ENCODE measurements at regions not wholly inside any gene's neighbourhood (a gene's known extent, or its start where the extent isn't known, plus 50 kb on each side); places are given as distances from the start of the nearest gene placed in this dataset.
A peak's percentile ranks its signal among the peaks of the same experiment; 100 is the strongest.
"Not testable (repeated sequence)": the region's sequence is repeated elsewhere in the genome, so short reads cannot be mapped to it uniquely, and the experiment has no call there.

- H3K4me3 ChIP-seq; H3K4me1 ChIP-seq (replicated peaks in 1 of 2); in situ Hi-C loops (cut with MboI; ENCODE audit: low pct_unique_long_range_greater_than_20kb in 2 of 9, low sequenced_read_pairs in 9 of 9, unreplicated experiment in 9 of 9); H3K27ac ChIP-seq; ATAC-seq (replicated peaks in 6 of 8): not testable (repeated sequence)
- no CpG with 5 or more reads among the region's 2 CpGs for WGBS, 10 experiments
These were observed 980.7 kb downstream of the LTN1 start for GRCh38 chr21:28011970-28012369.

- WGBS, 10 experiments = 44 to 74% (median 54%) methylated on average over 1 to 3 of the region's 3 CpGs; no CpG with 5 or more reads in 5 of the 10 experiments
- in situ Hi-C loops (cut with MboI; ENCODE audit: low pct_unique_long_range_greater_than_20kb in 2 of 9, low sequenced_read_pairs in 9 of 9, unreplicated experiment in 9 of 9); H3K27ac ChIP-seq; H3K4me1 ChIP-seq (replicated peaks in 1 of 2); H3K4me3 ChIP-seq; ATAC-seq (replicated peaks in 6 of 8): not testable (repeated sequence)
These were observed 984.4 kb downstream of the LTN1 start for GRCh38 chr21:28008245-28008644.

GRCh38 chr21:28003627-28004026 lies 989.0 kb downstream of the LTN1 start:
- ATAC-seq (replicated peaks in 6 of 8); H3K27ac ChIP-seq; H3K4me3 ChIP-seq; H3K4me1 ChIP-seq (replicated peaks in 1 of 2); in situ Hi-C loops (cut with MboI; ENCODE audit: low pct_unique_long_range_greater_than_20kb in 2 of 9, low sequenced_read_pairs in 9 of 9, unreplicated experiment in 9 of 9): not testable (repeated sequence)
- WGBS, 10 experiments = no CpG with 5 or more reads among the region's 2 CpGs

DNA sequence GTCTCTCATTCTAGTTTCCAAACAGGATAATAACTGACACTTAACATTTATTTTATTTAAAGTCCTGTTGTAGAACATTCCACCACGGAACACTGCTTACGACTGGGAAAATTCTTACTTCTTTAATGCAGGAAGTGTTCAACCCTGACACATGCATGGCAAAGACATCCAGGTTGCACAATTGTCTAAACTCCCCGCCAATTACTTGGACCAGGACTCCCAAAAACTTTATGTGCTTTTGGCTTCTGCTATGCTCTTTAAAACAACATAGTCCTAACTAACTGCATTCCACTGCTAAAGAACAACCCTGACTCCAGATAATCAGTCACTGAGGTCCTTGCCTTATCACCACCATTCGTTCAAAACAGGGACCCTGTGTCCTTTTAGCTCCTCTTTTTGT lies 995.8 kb downstream of the LTN1 start:
- 26 to 90% (median 80%) methylated on average over 1 to 4 of the region's 4 CpGs; no CpG with 5 or more reads in 3 of the 10 experiments for WGBS, 10 experiments
- H3K4me3 ChIP-seq; H3K27ac ChIP-seq; H3K4me1 ChIP-seq (replicated peaks in 1 of 2); in situ Hi-C loops (cut with MboI; ENCODE audit: low pct_unique_long_range_greater_than_20kb in 2 of 9, low sequenced_read_pairs in 9 of 9, unreplicated experiment in 9 of 9); ATAC-seq (replicated peaks in 6 of 8): not testable (repeated sequence)

- H3K4me3 ChIP-seq; H3K27ac ChIP-seq; in situ Hi-C loops (cut with MboI; ENCODE audit: low pct_unique_long_range_greater_than_20kb in 2 of 9, low sequenced_read_pairs in 9 of 9, unreplicated experiment in 9 of 9); H3K4me1 ChIP-seq (replicated peaks in 1 of 2): not testable (repeated sequence)
- peak in 1 of 8 experiments; percentile 49 for ATAC-seq (replicated peaks in 6 of 8)
- 0 to 100% (median 78%) methylated on average over 1 to 2 of the region's 2 CpGs; no CpG with 5 or more reads in 2 of the 10 experiments for WGBS, 10 experiments
These were observed 1007.9 kb downstream of the LTN1 start for GRCh38 chr21:27984663-27985325.

- H3K27ac ChIP-seq; ATAC-seq (replicated peaks in 6 of 8); H3K4me1 ChIP-seq (replicated peaks in 1 of 2); H3K4me3 ChIP-seq; in situ Hi-C loops (cut with MboI; ENCODE audit: low pct_unique_long_range_greater_than_20kb in 2 of 9, low sequenced_read_pairs in 9 of 9, unreplicated experiment in 9 of 9): not testable (repeated sequence)
These were observed 1012.6 kb upstream of the ADAMTS5 start for GRCh38 chr21:27979446-27979845.

GRCh38 chr21:27975514-27975913 lies 1008.6 kb upstream of the ADAMTS5 start:
- 57 to 100% (median 79%) methylated on average over 1 to 2 of the region's 2 CpGs; no CpG with 5 or more reads in 1 of the 10 experiments for WGBS, 10 experiments
- Histone ChIP-seq H3K4me3 (no peak overlapping the region), H3K27ac (no peak overlapping the region), H3K4me1 (replicated peaks in 1 of 2) (no peaks in the 10 kb centered on the region)
- no peak for ATAC-seq (replicated peaks in 6 of 8)
- in situ Hi-C loops (cut with MboI; ENCODE audit: low pct_unique_long_range_greater_than_20kb in 2 of 9, low sequenced_read_pairs in 9 of 9, unreplicated experiment in 9 of 9) = no loop called here

GRCh38 chr21:27974152-27974551 lies 1007.3 kb upstream of the ADAMTS5 start:
- in situ Hi-C loops (cut with MboI; ENCODE audit: low pct_unique_long_range_greater_than_20kb in 2 of 9, low sequenced_read_pairs in 9 of 9, unreplicated experiment in 9 of 9) = not testable (repeated sequence)
- WGBS, 10 experiments = 50 to 100% (median 86%) methylated on average over 1 of the region's 1 CpG; no CpG with 5 or more reads in 5 of the 10 experiments

GRCh38 chr21:27968240-27968639 lies 1001.4 kb upstream of the ADAMTS5 start:
- ATAC-seq (replicated peaks in 6 of 8) = peak in 2 of 8 experiments; percentile 61 to 79
- in situ Hi-C loops (cut with MboI; ENCODE audit: low pct_unique_long_range_greater_than_20kb in 2 of 9, low sequenced_read_pairs in 9 of 9, unreplicated experiment in 9 of 9); H3K4me3 ChIP-seq; H3K4me1 ChIP-seq (replicated peaks in 1 of 2); H3K27ac ChIP-seq: not testable (repeated sequence)

More at GRCh38 chr21:27974152-27974551, 1007.3 kb upstream of the ADAMTS5 start:
- ATAC-seq (replicated peaks in 6 of 8); H3K27ac ChIP-seq; H3K4me3 ChIP-seq; H3K4me1 ChIP-seq (replicated peaks in 1 of 2): not testable (repeated sequence)

- ATAC-seq (replicated peaks in 6 of 8) = peak in 3 of 8 experiments; percentile 79 to 93 (median 90)
- H3K27ac ChIP-seq = no peak overlapping the region
- in situ Hi-C loops (cut with MboI; ENCODE audit: low pct_unique_long_range_greater_than_20kb in 2 of 9, low sequenced_read_pairs in 9 of 9, unreplicated experiment in 9 of 9) = no loop called here
- H3K4me3 ChIP-seq = no peak overlapping the region
- 0 to 94% (median 55%) methylated on average over 1 to 3 of the region's 3 CpGs; no CpG with 5 or more reads in 4 of the 10 experiments for WGBS, 10 experiments
- H3K4me1 ChIP-seq (replicated peaks in 1 of 2) = no peaks in the 10 kb centered on the region
These were observed 987.8 kb upstream of the ADAMTS5 start for GRCh38 chr21:27954543-27955165.

DNA sequence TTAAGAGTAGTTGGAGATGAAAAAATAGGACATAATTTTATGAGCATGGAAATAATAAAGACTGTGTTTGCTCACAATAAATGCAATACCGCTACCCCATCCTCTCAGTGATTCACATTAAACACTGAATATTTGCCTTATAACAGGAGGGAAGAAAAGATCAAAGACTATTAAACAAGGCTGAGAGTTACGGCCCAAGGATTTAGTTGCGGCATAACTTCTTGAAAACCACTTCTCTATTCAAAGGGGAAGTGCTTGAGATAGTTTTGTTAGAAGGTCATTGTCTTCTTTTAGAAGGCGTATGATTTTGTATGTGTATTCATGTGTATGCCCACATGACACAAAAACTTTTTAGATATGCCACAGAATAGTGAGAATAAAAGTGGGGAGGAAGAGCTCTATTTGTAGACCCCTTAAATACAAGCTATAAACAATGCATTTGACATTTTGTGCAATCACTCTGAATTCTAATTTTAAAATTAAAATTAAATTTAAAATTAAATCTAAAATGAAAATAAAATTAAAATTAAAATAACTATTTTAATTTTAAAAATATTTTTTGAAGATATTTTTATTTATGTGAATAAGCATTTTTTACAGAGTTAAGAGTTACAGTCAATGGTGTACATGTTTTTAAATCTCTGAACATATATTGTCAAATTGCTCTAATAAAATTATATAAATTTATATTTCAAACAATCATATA lies 986.6 kb upstream of the ADAMTS5 start:
- 61 to 100% (median 95%) methylated on average over 1 to 4 of the region's 4 CpGs for WGBS, 10 experiments
- Histone ChIP-seq H3K4me1 (replicated peaks in 1 of 2) (no peaks in the 10 kb centered on the region), H3K27ac (no peak overlapping the region), H3K4me3 (no peak overlapping the region)
- no peak for ATAC-seq (replicated peaks in 6 of 8)
- in situ Hi-C loops (cut with MboI; ENCODE audit: low pct_unique_long_range_greater_than_20kb in 2 of 9, low sequenced_read_pairs in 9 of 9, unreplicated experiment in 9 of 9) = no loop called here

DNA sequence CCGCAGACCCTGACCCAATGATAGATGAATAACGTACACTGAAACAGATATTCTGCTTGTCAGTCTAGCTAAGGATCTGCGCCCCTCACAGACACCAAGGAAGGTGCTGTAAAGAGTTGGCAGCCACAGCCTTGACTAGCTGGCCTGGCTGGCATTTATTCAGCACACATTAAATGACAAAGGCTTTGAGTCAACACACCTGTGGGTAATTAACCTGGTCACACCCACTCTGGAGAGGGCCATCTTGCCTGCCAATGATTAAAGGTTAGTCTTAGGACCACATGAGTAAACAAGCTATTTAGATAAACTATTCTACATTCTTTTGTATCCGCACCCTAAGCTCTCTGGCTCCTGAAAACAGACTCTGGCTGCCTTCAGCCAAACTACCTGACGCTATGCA lies 982.2 kb upstream of the ADAMTS5 start:
- 70 to 100% (median 93%) methylated on average over 1 to 3 of the region's 5 CpGs; no CpG with 5 or more reads in 3 of the 10 experiments for WGBS, 10 experiments
- in situ Hi-C loops (cut with MboI; ENCODE audit: low pct_unique_long_range_greater_than_20kb in 2 of 9, low sequenced_read_pairs in 9 of 9, unreplicated experiment in 9 of 9); H3K27ac ChIP-seq; H3K4me1 ChIP-seq (replicated peaks in 1 of 2); H3K4me3 ChIP-seq; ATAC-seq (replicated peaks in 6 of 8): not testable (repeated sequence)

- WGBS, 10 experiments = no CpG with 5 or more reads among the region's 1 CpG
- H3K4me3 ChIP-seq; H3K4me1 ChIP-seq (replicated peaks in 1 of 2); H3K27ac ChIP-seq; in situ Hi-C loops (cut with MboI; ENCODE audit: low pct_unique_long_range_greater_than_20kb in 2 of 9, low sequenced_read_pairs in 9 of 9, unreplicated experiment in 9 of 9): not testable (repeated sequence)
- peak in 3 of 8 experiments; percentile 26 to 33 (median 27) for ATAC-seq (replicated peaks in 6 of 8)
These were observed 963.4 kb upstream of the ADAMTS5 start for GRCh38 chr21:27930108-27930767.

Measured in motor neuron (in vitro differentiated cells).